PFSK-1 (cell line): ENCODE measurements at regions not wholly inside any gene's neighbourhood (a gene's known extent, or its start where the extent isn't known, plus 50 kb on each side); places are given as distances from the start of the nearest gene placed in this dataset.

Source experiments
- FOXP2 ChIP-seq: optimal IDR thresholded peaks from 2 replicates; pipeline ENCODE3; 2011; ENCODE audit warnings: borderline replicate concordance, control low read depth, inconsistent platforms; ENCODE audit not compliant: insufficient read depth; ENCODE audit errors: extremely low read length, extremely low read depth
- POLR2AphosphoS5 ChIP-seq: IDR thresholded peaks from 2 replicates; pipeline ENCODE4 v1.6.1; 2012; ENCODE audit warnings: low read depth, mild to moderate bottlenecking, control low read depth, low read length, moderate library complexity
- SIN3A ChIP-seq: IDR thresholded peaks from 2 replicates; pipeline ENCODE4 v1.6.1; 2012; ENCODE audit warnings: mild to moderate bottlenecking, low read length, moderate library complexity, borderline replicate concordance; ENCODE audit not compliant: insufficient read depth
- TAF1 ChIP-seq: IDR thresholded peaks from 2 replicates; pipeline ENCODE4 v1.6.1; 2012; ENCODE audit warnings: low read length, control low read depth, borderline replicate concordance; ENCODE audit not compliant: insufficient read depth
- TF ChIP-seq, protein P1 (sequence below), 2 experiments: IDR thresholded peaks; 2 replicates each; pipeline versions ENCODE4 v1.6.1 to v1.8.0; 2011 to 2012; ENCODE audit warnings: low read depth in 2 of 2, low read length in 2 of 2, control low read depth in 1 of 2, inconsistent platforms in 1 of 2, mild to moderate bottlenecking in 1 of 2, moderate library complexity in 1 of 2; ENCODE audit not compliant: insufficient read depth in 1 of 2

DNA sequence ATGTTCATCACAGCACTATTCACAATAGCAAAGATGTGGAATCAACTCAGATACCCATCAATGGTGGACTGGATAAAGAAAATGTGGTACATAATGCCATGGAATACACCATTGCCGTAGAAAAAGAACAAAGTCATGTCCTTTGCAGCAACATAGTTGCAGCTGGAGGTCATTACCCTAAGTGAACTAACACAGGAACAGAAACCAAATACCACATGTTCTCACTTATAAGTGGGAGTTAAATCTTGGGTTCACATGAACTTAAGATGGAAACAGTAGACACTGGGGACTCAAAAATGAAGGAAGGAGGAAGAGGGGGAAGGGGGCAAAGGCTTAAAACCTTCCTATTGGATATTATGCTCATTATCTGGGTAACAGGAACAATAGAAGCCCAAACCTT is 228.1 kb upstream of the RAB6C start:
- TF ChIP-seq TAF1 (no peak), SIN3A (no peak), FOXP2 (no peak), POLR2AphosphoS5 (no peak)
- TF ChIP-seq, protein P1, sequence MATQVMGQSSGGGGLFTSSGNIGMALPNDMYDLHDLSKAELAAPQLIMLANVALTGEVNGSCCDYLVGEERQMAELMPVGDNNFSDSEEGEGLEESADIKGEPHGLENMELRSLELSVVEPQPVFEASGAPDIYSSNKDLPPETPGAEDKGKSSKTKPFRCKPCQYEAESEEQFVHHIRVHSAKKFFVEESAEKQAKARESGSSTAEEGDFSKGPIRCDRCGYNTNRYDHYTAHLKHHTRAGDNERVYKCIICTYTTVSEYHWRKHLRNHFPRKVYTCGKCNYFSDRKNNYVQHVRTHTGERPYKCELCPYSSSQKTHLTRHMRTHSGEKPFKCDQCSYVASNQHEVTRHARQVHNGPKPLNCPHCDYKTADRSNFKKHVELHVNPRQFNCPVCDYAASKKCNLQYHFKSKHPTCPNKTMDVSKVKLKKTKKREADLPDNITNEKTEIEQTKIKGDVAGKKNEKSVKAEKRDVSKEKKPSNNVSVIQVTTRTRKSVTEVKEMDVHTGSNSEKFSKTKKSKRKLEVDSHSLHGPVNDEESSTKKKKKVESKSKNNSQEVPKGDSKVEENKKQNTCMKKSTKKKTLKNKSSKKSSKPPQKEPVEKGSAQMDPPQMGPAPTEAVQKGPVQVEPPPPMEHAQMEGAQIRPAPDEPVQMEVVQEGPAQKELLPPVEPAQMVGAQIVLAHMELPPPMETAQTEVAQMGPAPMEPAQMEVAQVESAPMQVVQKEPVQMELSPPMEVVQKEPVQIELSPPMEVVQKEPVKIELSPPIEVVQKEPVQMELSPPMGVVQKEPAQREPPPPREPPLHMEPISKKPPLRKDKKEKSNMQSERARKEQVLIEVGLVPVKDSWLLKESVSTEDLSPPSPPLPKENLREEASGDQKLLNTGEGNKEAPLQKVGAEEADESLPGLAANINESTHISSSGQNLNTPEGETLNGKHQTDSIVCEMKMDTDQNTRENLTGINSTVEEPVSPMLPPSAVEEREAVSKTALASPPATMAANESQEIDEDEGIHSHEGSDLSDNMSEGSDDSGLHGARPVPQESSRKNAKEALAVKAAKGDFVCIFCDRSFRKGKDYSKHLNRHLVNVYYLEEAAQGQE (IDR thresholded peaks at IDR 0.05; ENCODE audit: insufficient read depth in 1 of 2, low read depth in 2 of 2, low read length in 2 of 2) = no peak

DNA sequence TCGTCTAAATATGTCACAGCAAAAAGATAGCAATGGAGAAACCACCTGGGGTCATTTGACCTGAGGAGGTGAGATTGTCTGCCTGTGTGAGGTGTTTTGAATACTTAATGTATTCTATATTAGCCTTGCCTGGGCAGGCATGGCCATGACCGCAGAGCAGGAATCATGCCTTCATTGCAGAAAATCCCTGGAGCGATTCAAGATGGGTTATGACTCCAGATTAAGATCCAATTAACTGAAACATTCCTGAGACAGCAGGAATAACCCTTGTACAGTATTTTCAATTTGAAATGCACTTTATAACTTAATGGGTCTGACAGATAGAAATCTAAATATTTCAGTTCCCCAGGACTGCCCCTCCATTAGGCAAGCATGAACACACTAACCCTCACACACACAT is 227.3 kb upstream of the RAB6C start:
- TF ChIP-seq TAF1 (no peak), POLR2AphosphoS5 (no peak), FOXP2 (no peak), SIN3A (no peak)
- TF ChIP-seq, protein P1 (IDR thresholded peaks at IDR 0.05; ENCODE audit: insufficient read depth in 1 of 2, low read depth in 2 of 2, low read length in 2 of 2) = no peak

DNA sequence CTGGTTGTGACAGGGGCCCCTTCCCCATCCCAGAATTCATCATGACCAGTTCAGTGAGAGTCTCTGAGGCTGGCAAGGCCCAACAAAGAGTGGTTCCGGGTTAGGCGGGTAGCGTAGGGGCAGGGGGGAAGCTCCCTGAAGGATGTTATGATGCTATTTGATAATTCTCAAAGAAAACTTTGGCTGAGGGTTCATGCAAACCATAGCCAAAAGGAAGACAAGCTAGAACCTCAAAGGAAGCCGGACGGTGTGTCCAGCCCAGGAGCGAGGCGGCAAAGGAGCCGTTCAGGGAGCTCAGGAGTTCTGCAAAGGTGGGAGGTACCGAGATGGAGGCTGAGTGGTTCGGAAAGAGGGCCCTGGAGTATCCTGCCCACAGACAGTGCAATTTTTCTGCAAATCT is 226.8 kb upstream of the RAB6C start:
- TF ChIP-seq TAF1 (no peak), FOXP2 (no peak), POLR2AphosphoS5 (no peak), SIN3A (no peak)
- TF ChIP-seq, protein P1 (IDR thresholded peaks at IDR 0.05; ENCODE audit: insufficient read depth in 1 of 2, low read depth in 2 of 2, low read length in 2 of 2) = no peak

DNA sequence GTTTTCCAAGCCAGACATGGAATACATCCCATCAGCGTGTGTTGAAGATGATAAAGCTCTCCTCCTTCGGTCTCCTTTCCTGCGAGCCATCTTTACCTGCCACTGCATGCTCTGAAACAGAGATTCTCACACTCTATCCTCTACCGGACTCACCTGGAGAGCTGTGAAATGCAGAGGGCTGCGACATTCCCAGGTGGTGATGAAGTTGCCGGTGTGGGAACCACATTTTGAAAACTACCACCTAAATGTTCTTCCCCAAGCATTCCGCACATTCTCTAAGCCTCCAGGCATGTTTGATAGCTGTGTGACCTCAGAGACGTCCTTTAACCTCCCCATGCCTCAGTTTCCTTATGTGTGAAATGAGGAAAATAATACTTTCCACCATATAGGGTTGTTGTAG is 226.2 kb upstream of the RAB6C start:
- no peak for TF ChIP-seq FOXP2
- TF ChIP-seq SIN3A = no peak
- TF ChIP-seq, protein P1 (IDR thresholded peaks at IDR 0.05; ENCODE audit: insufficient read depth in 1 of 2, low read depth in 2 of 2, low read length in 2 of 2) = no peak

DNA sequence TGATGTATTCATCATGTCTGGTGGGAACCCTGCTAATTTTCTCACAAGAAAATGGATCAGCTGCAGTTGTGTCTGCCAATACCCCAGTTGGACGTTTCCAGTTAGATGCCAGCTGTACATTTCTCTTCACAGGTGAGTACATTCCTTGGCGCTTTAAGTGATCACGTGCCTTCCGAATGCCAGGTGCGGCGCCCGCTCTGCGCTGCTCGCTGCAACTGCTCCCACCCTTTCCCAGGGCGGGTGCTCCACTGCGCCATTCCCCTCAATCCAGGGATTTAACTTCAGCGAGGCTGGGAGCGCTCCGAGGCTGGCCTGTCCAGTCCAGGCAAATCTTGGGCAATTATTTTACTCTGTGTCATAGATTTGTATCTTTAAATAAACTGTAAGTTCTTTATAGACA is 225.0 kb upstream of the RAB6C start:
- TF ChIP-seq TAF1 (no peak), POLR2AphosphoS5 (no peak), FOXP2 (no peak), SIN3A (no peak)
- TF ChIP-seq, protein P1 (IDR thresholded peaks at IDR 0.05; ENCODE audit: insufficient read depth in 1 of 2, low read depth in 2 of 2, low read length in 2 of 2) = no peak
